Right forelimb (tissue), 1 donor: ENCODE measurements at regions not wholly inside any gene's neighbourhood (a gene's known extent, or its start where the extent isn't known, plus 50 kb on each side); places are given as distances from the start of the nearest gene placed in this dataset.
A peak's percentile ranks its signal among the peaks of the same experiment; 100 is the strongest.
"Not testable (repeated sequence)": the region's sequence is repeated elsewhere in the genome, so short reads cannot be mapped to it uniquely, and the experiment has no call there.

Experiments
- DNase-seq: peaks from one replicate; pipeline ENCODE4 v3.0.0-alpha.2; 2018

- DNase-seq, result no peak
Measured at GRCh38 chr1:80218112-80218511, 1211.6 kb upstream of the ADGRL4 start.

GRCh38 chr1:80217377-80217986 is 1211.0 kb upstream of the ADGRL4 start:
- no peak for DNase-seq

GRCh38 chr1:80214888-80215540 is 1208.5 kb upstream of the ADGRL4 start:
- DNase-seq, result no peak

GRCh38 chr1:80212948-80213347 is 1206.4 kb upstream of the ADGRL4 start:
- no peak for DNase-seq

- no peak for DNase-seq
Measured at GRCh38 chr1:80211691-80212380, 1205.3 kb upstream of the ADGRL4 start.

GRCh38 chr1:80202118-80202517 is 1195.6 kb upstream of the ADGRL4 start:
- DNase-seq, result no peak

GRCh38 chr1:80194221-80194620 is 1187.7 kb upstream of the ADGRL4 start:
- no peak for DNase-seq

- no peak for DNase-seq
Measured at GRCh38 chr1:80181418-80181817, 1174.9 kb upstream of the ADGRL4 start.

- no peak for DNase-seq
Measured at GRCh38 chr1:80171631-80172030, 1165.1 kb upstream of the ADGRL4 start.

- peak; percentile 65 for DNase-seq
Measured at GRCh38 chr1:80170811-80171485, 1164.4 kb upstream of the ADGRL4 start.

GRCh38 chr1:80164150-80164549 is 1157.6 kb upstream of the ADGRL4 start:
- no peak for DNase-seq

GRCh38 chr1:80163686-80164085 is 1157.2 kb upstream of the ADGRL4 start:
- DNase-seq, result no peak

GRCh38 chr1:80158771-80159170 is 1152.2 kb upstream of the ADGRL4 start:
- no peak for DNase-seq

- DNase-seq, result no peak
Measured at GRCh38 chr1:80158266-80158665, 1151.7 kb upstream of the ADGRL4 start.

GRCh38 chr1:80155371-80155770 is 1148.8 kb upstream of the ADGRL4 start:
- DNase-seq, result no peak

- no peak for DNase-seq
Measured at GRCh38 chr1:80154176-80154575, 1147.6 kb upstream of the ADGRL4 start.

GRCh38 chr1:80153762-80154161 is 1147.2 kb upstream of the ADGRL4 start:
- DNase-seq, result no peak

- no peak for DNase-seq
Measured at GRCh38 chr1:80143361-80143760, 1136.8 kb upstream of the ADGRL4 start.

GRCh38 chr1:80137946-80138602 is 1131.5 kb upstream of the ADGRL4 start:
- DNase-seq, result not testable (repeated sequence)

GRCh38 chr1:80113168-80114038 is 1106.9 kb upstream of the ADGRL4 start:
- DNase-seq, result no peak

- DNase-seq, result no peak
Measured at GRCh38 chr1:80101159-80101558, 1094.6 kb upstream of the ADGRL4 start.

GRCh38 chr1:80099713-80100112 is 1093.2 kb upstream of the ADGRL4 start:
- no peak for DNase-seq
